CD4-positive, alpha-beta T cell (primary cell): ENCODE measurements at regions not wholly inside any gene's neighbourhood (a gene's known extent, or its start where the extent isn't known, plus 50 kb on each side); places are given as distances from the start of the nearest gene placed in this dataset.

Experiments
- ATAC-seq: fragments of 200-7000 bp; cut with Tn5 transposase; one replicate; pipeline ENCODE4 v1.10.0; 2022; ENCODE audit warnings: mild to moderate bottlenecking; ENCODE audit not compliant: poor library complexity
- CTCF ChIA-PET: fragments of 350-600 bp; sonication (Branson Sonifier 250); formaldehyde crosslinking; loops from one replicate; lab custom pipeline; 2021; ENCODE audit warnings: antibody characterized with exemption, inconsistent platforms; lab: Charles Lee
- POLR2A ChIA-PET: fragments of 350-600 bp; sonication (Branson Sonifier 250); formaldehyde crosslinking; loops from one replicate; lab custom pipeline; 2021; ENCODE audit warnings: antibody characterized with exemption, inconsistent platforms; lab: Charles Lee
- DNase-seq, 14 experiments: peaks; one replicate each; pipeline ENCODE4 v3.0.0-alpha.2; 2013 to 2020; ENCODE audit warnings: mixed read lengths in 2 of 14
- H3K27ac ChIP-seq, 2 donors: one replicate each; pipeline versions ENCODE4 v1.5.1 to v1.7.0; 2013; ENCODE audit warnings: low read length in 2 of 2, low read depth in 1 of 2, mild to moderate bottlenecking in 1 of 2
- H3K27me3 ChIP-seq, 2 experiments: 1 replicate in 1 of 2; 2 replicates in 1 of 2; pipeline versions ENCODE4 v1.6.1 to v1.7.0; 2013; ENCODE audit warnings: low read length in 2 of 2, control low read depth in 1 of 2, mild to moderate bottlenecking in 1 of 2, moderate library complexity in 1 of 2; ENCODE audit not compliant: insufficient read depth in 2 of 2, control insufficient read depth in 1 of 2
- H3K36me3 ChIP-seq: one replicate; pipeline ENCODE4 v1.6.1; 2013; ENCODE audit warnings: low read length, control low read depth; ENCODE audit not compliant: insufficient read depth
- H3K4me1 ChIP-seq: one replicate; pipeline ENCODE4 v1.6.1; 2013; ENCODE audit warnings: low read length, control low read depth; ENCODE audit not compliant: insufficient read depth
- H3K4me3 ChIP-seq: one replicate; pipeline ENCODE4 v1.5.1; 2013; ENCODE audit warnings: mild to moderate bottlenecking, low read length, moderate library complexity
- H3K9me3 ChIP-seq, 2 experiments: 1 replicate in 1 of 2; 2 replicates in 1 of 2; pipeline versions ENCODE4 v1.6.1 to v1.7.0; 2013; ENCODE audit warnings: low read length in 2 of 2, mild to moderate bottlenecking in 2 of 2, control low read depth in 1 of 2, moderate library complexity in 1 of 2; ENCODE audit not compliant: control insufficient read depth in 1 of 2, insufficient read depth in 1 of 2
- H3K27ac Mint-ChIP-seq: one replicate; pipeline ENCODE4 v1.8.0; 2020; ENCODE audit warnings: mixed read lengths
- H3K27me3 Mint-ChIP-seq: one replicate; pipeline ENCODE4 v1.8.0; 2021; ENCODE audit warnings: mixed read lengths
- H3K36me3 Mint-ChIP-seq: one replicate; pipeline ENCODE4 v1.8.0; 2021; ENCODE audit warnings: low read depth, mixed read lengths
- H3K4me1 Mint-ChIP-seq: one replicate; pipeline ENCODE4 v1.8.0; 2021; ENCODE audit warnings: low read depth, mixed read lengths
- H3K4me3 Mint-ChIP-seq: one replicate; pipeline ENCODE4 v1.8.0; 2020; ENCODE audit warnings: mild to moderate bottlenecking, mixed read lengths
- H3K9me3 Mint-ChIP-seq: one replicate; pipeline ENCODE4 v1.8.0; 2020; ENCODE audit warnings: mixed read lengths
- CTCF ChIP-seq: fragments of 200-600 bp; IDR thresholded peaks from one replicate; pipeline ENCODE4 v1.8.0; 2022; ENCODE audit warnings: antibody characterized with exemption, mild to moderate bottlenecking
- intact Hi-C, 2 experiments: fragments of 100-400 bp; cut with DNase I in 1 of 2; cut with micrococcal nuclease in 1 of 2; formaldehyde crosslinking; loops; one replicate each; pipeline versions ENCODE4 v1.15.1 to v1.9.0; 2023 to 2025; cut with DNase I, micrococcal nuclease

- Histone ChIP-seq H3K27me3 (peaks cover 23 to 35% of the 10 kb centered on the region in 2 experiments), H3K27ac (no peak overlapping the region), H3K4me1 (peaks cover 14% of the 10 kb centered on the region), H3K9me3 (no peaks in the 10 kb centered on the region), H3K36me3 (no peaks in the 10 kb centered on the region), H3K4me3 (no peak overlapping the region)
- no peak for ATAC-seq
- POLR2A ChIA-PET: no interaction called here
- DNase-seq: no peak
- Mint-ChIP-seq H3K27me3 (peaks cover 62% of the 10 kb centered on the region), H3K36me3 (no peaks in the 10 kb centered on the region), H3K4me1 (peaks cover 19% of the 10 kb centered on the region), H3K27ac (no peak overlapping the region), H3K9me3 (no peaks in the 10 kb centered on the region), H3K4me3 (no peak overlapping the region)
- intact Hi-C loops: loop anchor here in 1 of 2 experiments (5.0 kb wide), 2 partner anchors 57 to 107 kb away; no protein-coding TSS in a partner anchor
- CTCF ChIA-PET: no interaction called here
- no peak for TF ChIP-seq CTCF
Measured at GRCh38 chr9:91045041-91045440, 243.4 kb downstream of the SYK start.

- H3K4me3 Mint-ChIP-seq: peak overlapping the region; percentile 40
- H3K27me3 Mint-ChIP-seq: peaks cover 45% of the 10 kb centered on the region
- H3K4me1 Mint-ChIP-seq: peaks cover 19% of the 10 kb centered on the region
- peak in 5 of 14 experiments; percentile 12 to 65 (median 56) for DNase-seq
- Histone ChIP-seq H3K36me3 (no peaks in the 10 kb centered on the region), H3K27me3 (peaks cover 23 to 31% of the 10 kb centered on the region in 2 experiments), H3K27ac (no peak overlapping the region), H3K9me3 (no peaks in the 10 kb centered on the region), H3K4me3 (no peak overlapping the region), H3K4me1 (peaks cover 14% of the 10 kb centered on the region)
- ATAC-seq: peak; percentile 93
- no peaks in the 10 kb centered on the region for H3K9me3 Mint-ChIP-seq
- no peak for TF ChIP-seq CTCF
- no peak overlapping the region for H3K27ac Mint-ChIP-seq
- intact Hi-C loops: loop anchor here in 1 of 2 experiments (5.0 kb wide), 2 partner anchors 55 to 105 kb away; no protein-coding TSS in a partner anchor
- H3K36me3 Mint-ChIP-seq: no peaks in the 10 kb centered on the region
- CTCF ChIA-PET: no interaction called here
- POLR2A ChIA-PET: no interaction called here
Measured at GRCh38 chr9:91047529-91047928, 245.9 kb downstream of the SYK start.

GRCh38 chr9:91047993-91048607 is 246.5 kb downstream of the SYK start:
- Histone ChIP-seq H3K36me3 (no peaks in the 10 kb centered on the region), H3K9me3 (no peaks in the 10 kb centered on the region), H3K4me3 (no peak overlapping the region), H3K27me3 (peaks cover 23 to 26% of the 10 kb centered on the region in 2 experiments), H3K27ac (no peak overlapping the region), H3K4me1 (peaks cover 14% of the 10 kb centered on the region)
- Mint-ChIP-seq H3K27me3 (peaks cover 42% of the 10 kb centered on the region), H3K4me3 (peak overlapping the region; percentile 40), H3K9me3 (no peaks in the 10 kb centered on the region), H3K36me3 (no peaks in the 10 kb centered on the region), H3K4me1 (peaks cover 19% of the 10 kb centered on the region), H3K27ac (no peak overlapping the region)
- ChIA-PET CTCF (no interaction called here), POLR2A (no interaction called here)
- intact Hi-C loops: loop anchor here in 1 of 2 experiments (5.0 kb wide), 2 partner anchors 54 to 104 kb away; no protein-coding TSS in a partner anchor
- no peak for DNase-seq
- peak; percentile 59 for ATAC-seq
- no peak for TF ChIP-seq CTCF
